ENCODE measurements at regions not wholly inside any gene's neighbourhood (a gene's known extent, or its start where the extent isn't known, plus 50 kb on each side); places are given as distances from the start of the nearest gene placed in this dataset.
A peak's percentile ranks its signal among the peaks of the same experiment; 100 is the strongest.

DNA sequence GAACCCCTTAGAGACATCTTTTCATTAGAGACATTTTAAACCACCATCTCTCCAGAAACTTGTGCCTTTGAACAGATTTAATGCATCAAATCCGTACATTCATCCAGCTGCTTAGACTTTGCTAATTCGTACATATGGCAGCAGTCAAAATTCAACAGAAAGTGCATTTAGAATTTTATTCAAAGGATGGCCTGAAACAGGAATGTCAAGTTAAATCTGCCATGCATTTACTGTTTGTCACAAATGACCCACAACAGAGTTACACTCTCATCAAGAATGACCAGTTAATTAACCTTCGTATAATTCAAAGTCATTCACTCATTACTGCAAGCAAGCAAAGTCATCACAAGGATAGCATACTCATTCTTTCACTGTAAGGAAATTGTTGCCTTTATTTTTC lies 284.3 kb downstream of the SLC7A11 start:
- Mint-ChIP-seq H3K4me1 (ENCODE audit: low read depth) (peaks cover 45% of the 10 kb centered on the region), H3K4me3 (no peak overlapping the region), H3K27me3 (ENCODE audit: insufficient read depth) (no peaks in the 10 kb centered on the region), H3K9me3 (no peaks in the 10 kb centered on the region), H3K27ac (no peak overlapping the region), H3K36me3 (ENCODE audit: low read depth) (peaks cover 4% of the 10 kb centered on the region)
- TF ChIP-seq, protein P1, sequence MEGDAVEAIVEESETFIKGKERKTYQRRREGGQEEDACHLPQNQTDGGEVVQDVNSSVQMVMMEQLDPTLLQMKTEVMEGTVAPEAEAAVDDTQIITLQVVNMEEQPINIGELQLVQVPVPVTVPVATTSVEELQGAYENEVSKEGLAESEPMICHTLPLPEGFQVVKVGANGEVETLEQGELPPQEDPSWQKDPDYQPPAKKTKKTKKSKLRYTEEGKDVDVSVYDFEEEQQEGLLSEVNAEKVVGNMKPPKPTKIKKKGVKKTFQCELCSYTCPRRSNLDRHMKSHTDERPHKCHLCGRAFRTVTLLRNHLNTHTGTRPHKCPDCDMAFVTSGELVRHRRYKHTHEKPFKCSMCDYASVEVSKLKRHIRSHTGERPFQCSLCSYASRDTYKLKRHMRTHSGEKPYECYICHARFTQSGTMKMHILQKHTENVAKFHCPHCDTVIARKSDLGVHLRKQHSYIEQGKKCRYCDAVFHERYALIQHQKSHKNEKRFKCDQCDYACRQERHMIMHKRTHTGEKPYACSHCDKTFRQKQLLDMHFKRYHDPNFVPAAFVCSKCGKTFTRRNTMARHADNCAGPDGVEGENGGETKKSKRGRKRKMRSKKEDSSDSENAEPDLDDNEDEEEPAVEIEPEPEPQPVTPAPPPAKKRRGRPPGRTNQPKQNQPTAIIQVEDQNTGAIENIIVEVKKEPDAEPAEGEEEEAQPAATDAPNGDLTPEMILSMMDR (IDR thresholded peaks at IDR 0.05): no peak
- no peak for DNase-seq

GRCh38 chr4:137956256-137956655 lies 285.9 kb downstream of the SLC7A11 start:
- Mint-ChIP-seq H3K4me1 (ENCODE audit: low read depth) (peaks cover 36% of the 10 kb centered on the region), H3K9me3 (no peaks in the 10 kb centered on the region), H3K4me3 (no peak overlapping the region), H3K27me3 (ENCODE audit: insufficient read depth) (no peaks in the 10 kb centered on the region), H3K27ac (no peak overlapping the region), H3K36me3 (ENCODE audit: low read depth) (peaks cover 4% of the 10 kb centered on the region)
- no peak for DNase-seq
- TF ChIP-seq, protein P1 (IDR thresholded peaks at IDR 0.05): no peak

DNA sequence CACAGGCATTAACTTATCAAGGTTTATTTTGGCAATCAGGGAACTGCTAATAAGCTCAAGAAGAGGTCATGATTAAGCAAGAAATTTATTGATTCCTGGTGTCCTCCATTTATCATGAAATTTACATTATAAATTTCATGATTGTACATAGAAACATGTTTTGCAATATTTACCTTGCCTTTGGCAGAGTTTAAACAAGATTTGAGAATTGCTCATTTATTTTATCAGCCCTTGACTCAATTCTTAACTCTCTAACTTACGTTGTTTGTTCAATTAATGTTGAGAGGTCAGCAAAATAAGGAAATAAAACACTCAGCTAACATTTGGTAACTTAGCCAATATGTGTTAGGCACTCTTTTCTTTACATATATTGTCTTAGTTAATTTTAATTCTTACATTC lies 286.6 kb downstream of the SLC7A11 start:
- H3K9me3 Mint-ChIP-seq: no peaks in the 10 kb centered on the region; the same call in 1 of the 2 replicates
- no peak overlapping the region for H3K4me3 Mint-ChIP-seq
- H3K27me3 Mint-ChIP-seq (ENCODE audit: insufficient read depth): no peaks in the 10 kb centered on the region
- TF ChIP-seq, protein P1 (IDR thresholded peaks at IDR 0.05): no peak
- DNase-seq: no peak
- no peak overlapping the region for H3K27ac Mint-ChIP-seq
- H3K4me1 Mint-ChIP-seq (ENCODE audit: low read depth): peaks cover 30% of the 10 kb centered on the region
- H3K36me3 Mint-ChIP-seq (ENCODE audit: low read depth): peaks cover 4% of the 10 kb centered on the region

GRCh38 chr4:137952116-137952515 lies 290.0 kb downstream of the SLC7A11 start:
- Mint-ChIP-seq H3K27ac (no peak overlapping the region), H3K4me1 (ENCODE audit: low read depth) (peaks cover 38% of the 10 kb centered on the region), H3K36me3 (ENCODE audit: low read depth) (peaks cover 21% of the 10 kb centered on the region), H3K27me3 (ENCODE audit: insufficient read depth) (no peaks in the 10 kb centered on the region), H3K4me3 (no peak overlapping the region), H3K9me3 (peaks cover 17% of the 10 kb centered on the region)
- DNase-seq: no peak
- TF ChIP-seq, protein P1 (IDR thresholded peaks at IDR 0.05): no peak

DNA sequence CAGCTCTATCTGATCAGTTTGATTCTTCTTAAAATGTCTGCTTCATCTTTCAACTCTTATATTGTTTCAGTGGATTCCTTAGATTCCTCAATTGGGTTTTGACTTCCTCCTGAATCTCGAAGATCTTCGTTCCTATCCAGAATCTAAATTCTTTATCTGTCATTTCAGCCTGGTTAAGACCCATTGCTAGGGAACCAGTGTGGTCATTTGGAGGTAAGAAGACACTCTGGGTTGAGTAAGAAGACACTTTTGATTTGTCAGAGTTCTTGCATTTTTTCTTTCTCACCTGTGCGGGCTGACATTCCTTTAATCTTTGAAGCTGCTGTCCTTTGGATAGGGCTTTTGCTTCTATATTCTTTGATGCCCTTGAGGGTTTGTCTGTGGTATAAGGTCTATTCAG lies 291.9 kb downstream of the SLC7A11 start:
- TF ChIP-seq, protein P1 (IDR thresholded peaks at IDR 0.05): no peak
- Mint-ChIP-seq H3K27me3 (ENCODE audit: insufficient read depth) (no peaks in the 10 kb centered on the region), H3K4me1 (ENCODE audit: low read depth) (peaks cover 35% of the 10 kb centered on the region), H3K9me3 (peaks cover 17% of the 10 kb centered on the region), H3K36me3 (ENCODE audit: low read depth) (peaks cover 21% of the 10 kb centered on the region), H3K4me3 (no peak overlapping the region), H3K27ac (no peak overlapping the region)
- DNase-seq: no peak

GRCh38 chr4:137949746-137950145 lies 292.4 kb downstream of the SLC7A11 start:
- Mint-ChIP-seq H3K4me3 (no peak overlapping the region), H3K36me3 (ENCODE audit: low read depth) (peaks cover 21% of the 10 kb centered on the region), H3K27me3 (ENCODE audit: insufficient read depth) (no peaks in the 10 kb centered on the region), H3K4me1 (ENCODE audit: low read depth) (peaks cover 35% of the 10 kb centered on the region), H3K9me3 (peaks cover 17% of the 10 kb centered on the region), H3K27ac (no peak overlapping the region)
- TF ChIP-seq, protein P1 (IDR thresholded peaks at IDR 0.05): no peak
- DNase-seq: peak; percentile 20
